OCI-LY3 (cell line): ENCODE measurements at regions not wholly inside any gene's neighbourhood (a gene's known extent, or its start where the extent isn't known, plus 50 kb on each side); places are given as distances from the start of the nearest gene placed in this dataset.

Experiments
- EZH2phosphoT487 ChIP-seq: fragments of 200-600 bp; shearing (Covaris generic); IDR thresholded peaks from 2 replicates; pipeline ENCODE4 v1.6.1; 2018; ENCODE audit warnings: antibody characterized with exemption, mixed run types, low read depth
- TF ChIP-seq, protein P1 (sequence below): fragments of 200-600, 300-600 bp; sonication (generic); IDR thresholded peaks from 2 replicates; pipeline ENCODE4 v1.5.1; 2014; ENCODE audit warnings: antibody characterized with exemption, low read length, low read depth

- TF ChIP-seq, protein P1, sequence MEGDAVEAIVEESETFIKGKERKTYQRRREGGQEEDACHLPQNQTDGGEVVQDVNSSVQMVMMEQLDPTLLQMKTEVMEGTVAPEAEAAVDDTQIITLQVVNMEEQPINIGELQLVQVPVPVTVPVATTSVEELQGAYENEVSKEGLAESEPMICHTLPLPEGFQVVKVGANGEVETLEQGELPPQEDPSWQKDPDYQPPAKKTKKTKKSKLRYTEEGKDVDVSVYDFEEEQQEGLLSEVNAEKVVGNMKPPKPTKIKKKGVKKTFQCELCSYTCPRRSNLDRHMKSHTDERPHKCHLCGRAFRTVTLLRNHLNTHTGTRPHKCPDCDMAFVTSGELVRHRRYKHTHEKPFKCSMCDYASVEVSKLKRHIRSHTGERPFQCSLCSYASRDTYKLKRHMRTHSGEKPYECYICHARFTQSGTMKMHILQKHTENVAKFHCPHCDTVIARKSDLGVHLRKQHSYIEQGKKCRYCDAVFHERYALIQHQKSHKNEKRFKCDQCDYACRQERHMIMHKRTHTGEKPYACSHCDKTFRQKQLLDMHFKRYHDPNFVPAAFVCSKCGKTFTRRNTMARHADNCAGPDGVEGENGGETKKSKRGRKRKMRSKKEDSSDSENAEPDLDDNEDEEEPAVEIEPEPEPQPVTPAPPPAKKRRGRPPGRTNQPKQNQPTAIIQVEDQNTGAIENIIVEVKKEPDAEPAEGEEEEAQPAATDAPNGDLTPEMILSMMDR: no peak
- no peak for TF ChIP-seq EZH2phosphoT487
Measured at GRCh38 chr6:19655744-19656143, 181.4 kb upstream of the ID4 start.
